ENCODE measurements at regions not wholly inside any gene's neighbourhood (a gene's known extent, or its start where the extent isn't known, plus 50 kb on each side); places are given as distances from the start of the nearest gene placed in this dataset.

GRCh38 chr11:110982214-110982613 is 263.3 kb upstream of the POU2AF2 start:
- no peak for TF ChIP-seq ZNF274 (IDR thresholded peaks at IDR 0.05; ENCODE audit: low read depth, low read length)

GRCh38 chr11:110979696-110980095 is 265.8 kb upstream of the POU2AF2 start:
- no peak overlapping the region for H3K4me3 ChIP-seq (ENCODE audit: low read length)
- no peak for TF ChIP-seq ZNF274 (IDR thresholded peaks at IDR 0.05; ENCODE audit: low read depth, low read length)

More at GRCh38 chr11:110982214-110982613, 263.3 kb upstream of the POU2AF2 start:
- no peak overlapping the region for H3K4me3 ChIP-seq (ENCODE audit: low read length)

GRCh38 chr11:110977661-110978060 is 265.4 kb upstream of the ARHGAP20 start:
- no peak for TF ChIP-seq ZNF274 (IDR thresholded peaks at IDR 0.05; ENCODE audit: low read depth, low read length)
- no peak overlapping the region for H3K4me3 ChIP-seq (ENCODE audit: low read length)

GRCh38 chr11:110974731-110975130 is 262.5 kb upstream of the ARHGAP20 start:
- no peak overlapping the region for H3K4me3 ChIP-seq (ENCODE audit: low read length)
- TF ChIP-seq ZNF274 (IDR thresholded peaks at IDR 0.05; ENCODE audit: low read depth, low read length) = no peak

- no peak overlapping the region for H3K4me3 ChIP-seq (ENCODE audit: low read length)
- no peak for TF ChIP-seq ZNF274 (IDR thresholded peaks at IDR 0.05; ENCODE audit: low read depth, low read length)
Observed at GRCh38 chr11:110973401-110973980, 261.3 kb upstream of the ARHGAP20 start.

GRCh38 chr11:110972640-110973039 is 260.4 kb upstream of the ARHGAP20 start:
- TF ChIP-seq ZNF274 (IDR thresholded peaks at IDR 0.05; ENCODE audit: low read depth, low read length) = no peak
- no peak overlapping the region for H3K4me3 ChIP-seq (ENCODE audit: low read length)

- no peak overlapping the region for H3K4me3 ChIP-seq (ENCODE audit: low read length)
- TF ChIP-seq ZNF274 (IDR thresholded peaks at IDR 0.05; ENCODE audit: low read depth, low read length) = no peak
Observed at GRCh38 chr11:110972106-110972505, 259.9 kb upstream of the ARHGAP20 start.

GRCh38 chr11:110971140-110971539 is 258.9 kb upstream of the ARHGAP20 start:
- no peak for TF ChIP-seq ZNF274 (IDR thresholded peaks at IDR 0.05; ENCODE audit: low read depth, low read length)
- no peak overlapping the region for H3K4me3 ChIP-seq (ENCODE audit: low read length)

- TF ChIP-seq ZNF274 (IDR thresholded peaks at IDR 0.05; ENCODE audit: low read depth, low read length) = no peak
- no peak overlapping the region for H3K4me3 ChIP-seq (ENCODE audit: low read length)
Observed at GRCh38 chr11:110968348-110969062, 256.3 kb upstream of the ARHGAP20 start.

- no peak for TF ChIP-seq ZNF274 (IDR thresholded peaks at IDR 0.05; ENCODE audit: low read depth, low read length)
- no peak overlapping the region for H3K4me3 ChIP-seq (ENCODE audit: low read length)
Observed at GRCh38 chr11:110966131-110966530, 253.9 kb upstream of the ARHGAP20 start.

GRCh38 chr11:110962921-110963320 is 250.7 kb upstream of the ARHGAP20 start:
- no peak for TF ChIP-seq ZNF274 (IDR thresholded peaks at IDR 0.05; ENCODE audit: low read depth, low read length)
- H3K4me3 ChIP-seq (ENCODE audit: low read length) = no peak overlapping the region

- TF ChIP-seq ZNF274 (IDR thresholded peaks at IDR 0.05; ENCODE audit: low read depth, low read length) = no peak
- H3K4me3 ChIP-seq (ENCODE audit: low read length) = no peak overlapping the region
Observed at GRCh38 chr11:110960167-110960566, 247.9 kb upstream of the ARHGAP20 start.

- no peak overlapping the region for H3K4me3 ChIP-seq (ENCODE audit: low read length)
- no peak for TF ChIP-seq ZNF274 (IDR thresholded peaks at IDR 0.05; ENCODE audit: low read depth, low read length)
Observed at GRCh38 chr11:110958216-110958615, 246.0 kb upstream of the ARHGAP20 start.

GRCh38 chr11:110955776-110956175 is 243.5 kb upstream of the ARHGAP20 start:
- no peak for TF ChIP-seq ZNF274 (IDR thresholded peaks at IDR 0.05; ENCODE audit: low read depth, low read length)
- no peak overlapping the region for H3K4me3 ChIP-seq (ENCODE audit: low read length)

- no peak for TF ChIP-seq ZNF274 (IDR thresholded peaks at IDR 0.05; ENCODE audit: low read depth, low read length)
- H3K4me3 ChIP-seq (ENCODE audit: low read length) = no peak overlapping the region
Observed at GRCh38 chr11:110951950-110952503, 239.8 kb upstream of the ARHGAP20 start.
